ENCODE measurements at regions not wholly inside any gene's neighbourhood (a gene's known extent, or its start where the extent isn't known, plus 50 kb on each side); places are given as distances from the start of the nearest gene placed in this dataset.

DNA sequence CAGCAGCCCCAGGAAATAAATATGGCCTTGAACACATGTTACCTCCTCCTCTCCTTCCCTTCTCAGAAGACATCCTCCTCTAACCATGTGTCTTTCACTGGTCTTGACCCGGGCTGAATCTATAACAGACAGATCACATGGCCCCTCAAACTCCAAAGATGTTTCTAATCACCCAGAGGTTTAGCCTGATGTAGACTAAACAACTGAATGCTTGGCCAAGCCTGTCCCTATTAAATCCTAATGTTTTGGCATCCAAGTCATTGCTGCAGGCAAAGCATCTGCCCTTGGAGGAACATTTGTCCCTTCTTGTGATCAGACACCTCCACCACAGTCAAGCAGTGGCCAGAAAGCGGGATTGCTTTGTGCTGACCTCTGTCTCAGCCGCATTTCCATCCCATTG lies 65.5 kb downstream of the ANKRD60 start:
- Histone ChIP-seq H3K4me3 (ENCODE audit: extremely low read depth, insufficient read depth, low read length, poor library complexity, severe bottlenecking) (no peak overlapping the region), H3K36me3 (ENCODE audit: control insufficient read depth, insufficient read depth, low read length) (no peaks in the 10 kb centered on the region), H3K4me1 (ENCODE audit: control insufficient read depth, insufficient read depth, low read length, poor library complexity, severe bottlenecking) (no peaks in the 10 kb centered on the region), H3K27ac (ENCODE audit: low read depth, low read length, severe bottlenecking) (no peak overlapping the region), H3K9me3 (ENCODE audit: control insufficient read depth, low read length) (no peaks in the 10 kb centered on the region)
- 73 to 87% methylated on average over 1 to 3 of the region's 3 CpGs for WGBS, 2 experiments (ENCODE audit: insufficient coverage in 2 of 2)

GRCh38 chr20:58161192-58161591 lies 67.3 kb downstream of the ANKRD60 start:
- Histone ChIP-seq H3K4me3 (ENCODE audit: extremely low read depth, insufficient read depth, low read length, poor library complexity, severe bottlenecking) (no peak overlapping the region), H3K9me3 (ENCODE audit: control insufficient read depth, low read length) (no peaks in the 10 kb centered on the region), H3K27ac (ENCODE audit: low read depth, low read length, severe bottlenecking) (no peak overlapping the region), H3K36me3 (ENCODE audit: control insufficient read depth, insufficient read depth, low read length) (no peaks in the 10 kb centered on the region), H3K4me1 (ENCODE audit: control insufficient read depth, insufficient read depth, low read length, poor library complexity, severe bottlenecking) (no peaks in the 10 kb centered on the region)
- 100% methylated on average over 1 of the region's 2 CpGs for WGBS, 2 experiments (ENCODE audit: insufficient coverage in 2 of 2)

DNA sequence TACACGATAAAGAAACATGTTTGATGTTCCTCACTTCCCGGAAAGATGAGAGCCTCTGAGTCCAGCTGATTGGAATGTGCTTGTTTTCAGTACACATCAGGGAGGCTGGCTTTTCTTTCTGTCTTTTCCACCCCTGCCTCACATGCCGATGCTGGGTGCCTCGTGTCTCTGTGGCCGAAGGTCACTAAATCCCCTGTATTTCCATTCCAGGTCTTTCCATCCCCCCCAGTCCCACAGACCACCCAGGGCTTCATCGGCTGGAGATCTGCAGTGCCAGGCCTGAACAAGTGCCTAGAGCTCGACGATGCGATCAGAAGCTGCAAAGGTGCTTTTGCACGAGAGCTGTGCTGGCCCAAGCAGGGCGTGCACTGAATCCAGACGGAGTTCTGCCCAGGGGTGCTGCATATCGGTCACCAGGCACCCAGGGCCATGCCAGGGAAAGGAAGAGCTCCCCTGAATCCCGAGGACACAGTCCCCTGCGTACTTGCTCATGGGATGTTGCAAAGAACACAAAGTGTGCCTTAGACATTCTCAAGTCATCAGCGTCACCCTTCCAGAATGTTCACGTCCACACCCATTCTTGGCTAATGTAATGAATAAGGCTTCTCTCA lies 67.9 kb downstream of the ANKRD60 start:
- Histone ChIP-seq H3K36me3 (ENCODE audit: control insufficient read depth, insufficient read depth, low read length) (no peaks in the 10 kb centered on the region), H3K27ac (ENCODE audit: low read depth, low read length, severe bottlenecking) (no peak overlapping the region), H3K9me3 (ENCODE audit: control insufficient read depth, low read length) (no peaks in the 10 kb centered on the region), H3K4me1 (ENCODE audit: control insufficient read depth, insufficient read depth, low read length, poor library complexity, severe bottlenecking) (no peaks in the 10 kb centered on the region), H3K4me3 (ENCODE audit: extremely low read depth, insufficient read depth, low read length, poor library complexity, severe bottlenecking) (no peak overlapping the region)
- WGBS, 2 experiments (ENCODE audit: insufficient coverage in 2 of 2) = 85 to 93% methylated on average over 11 to 14 of the region's 17 CpGs

DNA sequence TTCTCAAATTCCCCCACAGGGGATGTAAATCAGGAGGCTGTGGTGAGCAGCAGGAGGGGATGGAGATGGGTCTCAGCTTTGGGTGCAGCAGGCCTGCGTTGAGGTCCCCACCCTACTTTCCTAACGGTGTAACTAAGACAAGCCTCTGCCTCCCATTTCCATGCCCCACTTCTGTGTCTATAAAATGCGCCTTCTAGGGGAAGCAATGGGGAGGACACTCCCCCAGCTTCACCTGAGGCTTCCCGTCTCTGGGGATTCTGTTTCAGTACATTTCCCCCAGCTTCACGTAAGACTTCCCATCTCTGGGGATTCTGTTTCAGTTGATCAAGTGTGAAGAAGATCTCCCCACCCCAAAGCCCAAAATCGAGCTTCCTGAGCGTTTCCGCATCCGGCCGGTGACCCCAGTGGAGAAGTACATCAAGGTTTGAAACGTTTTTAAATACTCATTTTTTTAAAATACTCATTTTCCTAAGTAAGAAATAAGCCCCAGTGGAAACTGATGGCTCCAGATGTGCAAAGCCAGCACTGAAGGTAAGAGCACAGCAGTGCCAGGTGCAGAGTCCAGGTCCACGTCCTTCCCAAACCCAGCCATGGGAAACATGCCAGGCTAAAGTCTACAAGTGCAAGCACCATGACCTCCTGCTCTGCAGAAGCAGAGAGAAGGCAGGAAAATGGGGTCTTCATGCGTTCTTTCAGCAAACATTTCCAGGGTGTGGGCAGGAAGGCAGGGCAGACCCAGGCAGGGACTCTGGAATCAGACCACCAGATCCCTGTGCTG lies 73.1 kb downstream of the ANKRD60 start:
- Histone ChIP-seq H3K9me3 (ENCODE audit: control insufficient read depth, low read length) (no peaks in the 10 kb centered on the region), H3K4me3 (ENCODE audit: extremely low read depth, insufficient read depth, low read length, poor library complexity, severe bottlenecking) (no peak overlapping the region), H3K27ac (ENCODE audit: low read depth, low read length, severe bottlenecking) (no peak overlapping the region), H3K36me3 (ENCODE audit: control insufficient read depth, insufficient read depth, low read length) (no peaks in the 10 kb centered on the region), H3K4me1 (ENCODE audit: control insufficient read depth, insufficient read depth, low read length, poor library complexity, severe bottlenecking) (no peaks in the 10 kb centered on the region)
- WGBS, 2 experiments (ENCODE audit: insufficient coverage in 2 of 2) = 84 to 89% methylated on average over 4 to 10 of the region's 13 CpGs

- WGBS, 2 experiments (ENCODE audit: insufficient coverage in 2 of 2) = 100% methylated on average over 1 of the region's 1 CpG
- Histone ChIP-seq H3K4me3 (ENCODE audit: extremely low read depth, insufficient read depth, low read length, poor library complexity, severe bottlenecking) (no peak overlapping the region), H3K4me1 (ENCODE audit: control insufficient read depth, insufficient read depth, low read length, poor library complexity, severe bottlenecking) (no peaks in the 10 kb centered on the region), H3K36me3 (ENCODE audit: control insufficient read depth, insufficient read depth, low read length) (no peaks in the 10 kb centered on the region), H3K27ac (ENCODE audit: low read depth, low read length, severe bottlenecking) (no peak overlapping the region), H3K9me3 (ENCODE audit: control insufficient read depth, low read length) (no peaks in the 10 kb centered on the region)
These were observed 74.3 kb downstream of the ANKRD60 start for GRCh38 chr20:58154113-58154512.

GRCh38 chr20:58153121-58153520 lies 75.3 kb downstream of the ANKRD60 start:
- Histone ChIP-seq H3K27ac (ENCODE audit: low read depth, low read length, severe bottlenecking) (no peak overlapping the region), H3K4me3 (ENCODE audit: extremely low read depth, insufficient read depth, low read length, poor library complexity, severe bottlenecking) (no peak overlapping the region), H3K36me3 (ENCODE audit: control insufficient read depth, insufficient read depth, low read length) (no peaks in the 10 kb centered on the region), H3K9me3 (ENCODE audit: control insufficient read depth, low read length) (no peaks in the 10 kb centered on the region), H3K4me1 (ENCODE audit: control insufficient read depth, insufficient read depth, low read length, poor library complexity, severe bottlenecking) (no peaks in the 10 kb centered on the region)
- WGBS, 2 experiments (ENCODE audit: insufficient coverage in 2 of 2) = 82 to 87% methylated on average over 10 to 11 of the region's 11 CpGs

DNA sequence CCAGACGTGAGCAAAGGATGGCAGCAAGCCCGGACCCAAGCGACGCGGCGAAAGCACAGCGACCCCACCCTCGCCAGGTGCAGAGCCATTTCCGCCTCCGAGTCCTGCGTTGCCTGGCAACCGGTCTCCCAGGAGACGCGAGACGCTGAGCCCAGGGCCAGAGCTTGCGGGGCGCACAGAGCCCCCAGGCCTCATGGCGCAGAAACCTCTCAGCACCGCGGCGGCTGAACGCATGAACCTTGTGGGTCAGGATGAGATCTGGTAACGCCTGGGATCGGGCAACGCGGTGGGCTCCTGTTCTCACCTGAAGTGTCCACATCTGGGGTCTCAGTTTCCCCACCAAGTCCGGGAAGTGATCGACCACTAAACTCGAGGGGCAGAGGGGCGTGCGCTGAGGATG lies 77.7 kb downstream of the ANKRD60 start:
- H3K36me3 ChIP-seq (ENCODE audit: control insufficient read depth, insufficient read depth, low read length) = no peaks in the 10 kb centered on the region
- WGBS, 2 experiments (ENCODE audit: insufficient coverage in 2 of 2) = 83 to 89% methylated on average over 29 to 30 of the region's 31 CpGs
- H3K27ac ChIP-seq (ENCODE audit: low read depth, low read length, severe bottlenecking) = no peak overlapping the region
- H3K9me3 ChIP-seq (ENCODE audit: control insufficient read depth, low read length) = no peaks in the 10 kb centered on the region
- no peak overlapping the region for H3K4me3 ChIP-seq (ENCODE audit: extremely low read depth, insufficient read depth, low read length, poor library complexity, severe bottlenecking)
- H3K4me1 ChIP-seq (ENCODE audit: control insufficient read depth, insufficient read depth, low read length, poor library complexity, severe bottlenecking) = no peaks in the 10 kb centered on the region

GRCh38 chr20:58149437-58150091 lies 78.9 kb downstream of the ANKRD60 start:
- Histone ChIP-seq H3K4me3 (ENCODE audit: extremely low read depth, insufficient read depth, low read length, poor library complexity, severe bottlenecking) (no peak overlapping the region), H3K4me1 (ENCODE audit: control insufficient read depth, insufficient read depth, low read length, poor library complexity, severe bottlenecking) (no peaks in the 10 kb centered on the region), H3K36me3 (ENCODE audit: control insufficient read depth, insufficient read depth, low read length) (no peaks in the 10 kb centered on the region), H3K9me3 (ENCODE audit: control insufficient read depth, low read length) (no peaks in the 10 kb centered on the region), H3K27ac (ENCODE audit: low read depth, low read length, severe bottlenecking) (no peak overlapping the region)
- 90 to 92% methylated on average over 2 to 3 of the region's 5 CpGs for WGBS, 2 experiments (ENCODE audit: insufficient coverage in 2 of 2)

GRCh38 chr20:58148891-58149290 lies 79.6 kb downstream of the ANKRD60 start:
- H3K9me3 ChIP-seq (ENCODE audit: control insufficient read depth, low read length) = no peaks in the 10 kb centered on the region
- no peak overlapping the region for H3K27ac ChIP-seq (ENCODE audit: low read depth, low read length, severe bottlenecking)
- 80 to 81% methylated on average over 4 to 7 of the region's 8 CpGs for WGBS, 2 experiments (ENCODE audit: insufficient coverage in 2 of 2)
- H3K4me1 ChIP-seq (ENCODE audit: control insufficient read depth, insufficient read depth, low read length, poor library complexity, severe bottlenecking) = no peaks in the 10 kb centered on the region
- H3K36me3 ChIP-seq (ENCODE audit: control insufficient read depth, insufficient read depth, low read length) = no peaks in the 10 kb centered on the region
- no peak overlapping the region for H3K4me3 ChIP-seq (ENCODE audit: extremely low read depth, insufficient read depth, low read length, poor library complexity, severe bottlenecking)

DNA sequence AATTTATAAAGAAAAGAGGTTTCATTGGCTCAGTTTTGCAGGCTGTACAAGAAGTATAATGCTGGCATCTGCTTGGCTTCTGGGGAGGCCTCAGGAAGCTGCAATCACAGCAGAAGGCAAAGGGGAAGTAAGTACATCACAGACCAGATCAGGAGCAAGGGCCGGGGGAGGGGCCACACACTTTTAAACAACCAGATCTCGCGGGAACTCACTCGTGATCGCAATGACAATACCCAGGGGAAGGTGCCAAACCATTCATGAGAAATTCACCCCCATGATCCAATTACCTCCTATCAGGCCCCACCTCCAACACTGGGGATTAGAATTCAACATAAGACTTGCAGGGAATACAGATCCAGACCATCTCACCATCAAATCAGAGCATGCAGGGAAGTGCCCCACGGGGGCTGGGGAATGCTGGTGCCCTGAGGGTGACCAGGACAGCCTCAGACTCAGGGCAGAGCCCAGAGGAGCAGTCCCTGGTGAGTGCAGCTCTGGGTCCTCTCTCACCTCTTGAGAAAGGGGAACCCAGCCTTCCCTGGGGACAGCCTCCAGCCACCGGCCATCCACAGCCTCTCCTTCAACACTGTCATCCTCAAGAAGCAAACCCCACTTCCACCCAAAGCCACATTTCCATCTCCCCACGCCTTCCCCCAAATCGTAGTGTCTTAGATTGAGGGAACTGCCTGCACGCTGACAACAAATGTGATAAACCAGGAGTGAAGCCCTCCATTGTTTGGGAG lies 80.7 kb downstream of the ANKRD60 start:
- WGBS, 2 experiments (ENCODE audit: insufficient coverage in 2 of 2) = 86 to 88% methylated on average over 6 to 10 of the region's 10 CpGs
- H3K4me3 ChIP-seq (ENCODE audit: extremely low read depth, insufficient read depth, low read length, poor library complexity, severe bottlenecking) = no peak overlapping the region

More for the DNA sequence above, 80.7 kb downstream of the ANKRD60 start:
- Histone ChIP-seq H3K9me3 (ENCODE audit: control insufficient read depth, low read length) (no peaks in the 10 kb centered on the region), H3K4me1 (ENCODE audit: control insufficient read depth, insufficient read depth, low read length, poor library complexity, severe bottlenecking) (no peaks in the 10 kb centered on the region), H3K27ac (ENCODE audit: low read depth, low read length, severe bottlenecking) (no peak overlapping the region), H3K36me3 (ENCODE audit: control insufficient read depth, insufficient read depth, low read length) (no peaks in the 10 kb centered on the region)
